A673 (cell line): ENCODE measurements at regions not wholly inside any gene's neighbourhood (a gene's known extent, or its start where the extent isn't known, plus 50 kb on each side); places are given as distances from the start of the nearest gene placed in this dataset.

ENCODE experiments used
- BruUV-seq: library from RNA; stranded (reverse); fragments of 400-500 nt; replicated peaks from 2 replicates; lab custom pipeline; 2021; lab: Mats Ljungman, UMichigan
- CTCF ChIA-PET: fragments of 300-600 bp; sonication (Branson Sonifier 250); formaldehyde crosslinking; loops from one replicate; lab custom pipeline; 2022; ENCODE audit warnings: antibody characterized with exemption; lab: Charles Lee
- POLR2A ChIA-PET: fragments of 300-600 bp; sonication (Branson Sonifier 250); formaldehyde crosslinking; loops from one replicate; lab custom pipeline; 2022; ENCODE audit warnings: antibody characterized with exemption; ENCODE audit not compliant: low non-redundant PET; lab: Charles Lee
- DNase-seq: peaks from one replicate; pipeline ENCODE4 v3.0.0-alpha.2; 2015; ENCODE audit warnings: low spot score
- H3K27ac ChIP-seq: fragments of 200-600 bp; sonication (generic); 2 replicates; pipeline ENCODE4 v1.5.1; 2016; ENCODE audit warnings: mixed run types, low read depth, mild to moderate bottlenecking, mixed read lengths, antibody characterized with exemption, low read length; ENCODE audit not compliant: poor library complexity, severe bottlenecking
- H3K27me3 ChIP-seq: fragments of 200-600 bp; sonication (generic); replicated peaks from 2 replicates; pipeline ENCODE4 v1.6.1; 2017; ENCODE audit warnings: mixed run types, low read depth, mild to moderate bottlenecking, mixed read lengths, antibody characterized with exemption, low read length; ENCODE audit not compliant: insufficient read depth, poor library complexity
- H3K36me3 ChIP-seq: fragments of 200-600 bp; sonication (generic); 2 replicates; pipeline ENCODE4 v1.6.1; 2016; ENCODE audit warnings: mixed run types, mild to moderate bottlenecking, mixed read lengths, antibody characterized with exemption, low read length; ENCODE audit not compliant: insufficient read depth, poor library complexity, severe bottlenecking
- H3K4me1 ChIP-seq: fragments of 200-600 bp; sonication (generic); 2 replicates; pipeline ENCODE4 v1.6.1; 2017; ENCODE audit warnings: mixed run types, mild to moderate bottlenecking, mixed read lengths, antibody characterized with exemption, low read length; ENCODE audit not compliant: insufficient read depth, poor library complexity, severe bottlenecking
- H3K4me3 ChIP-seq: fragments of 200-600 bp; sonication (generic); 2 replicates; pipeline ENCODE4 v1.5.1; 2016; ENCODE audit warnings: low read depth, mixed run types, mild to moderate bottlenecking, mixed read lengths, low read length; ENCODE audit not compliant: poor library complexity, severe bottlenecking
- H3K9me3 ChIP-seq: fragments of 200-600 bp; sonication (generic); 2 replicates; pipeline ENCODE4 v1.6.1; 2016; ENCODE audit warnings: mixed run types, low read depth, mild to moderate bottlenecking, mixed read lengths, antibody characterized with exemption, low read length; ENCODE audit not compliant: poor library complexity, severe bottlenecking
- CTCF ChIP-seq: fragments of 300-800, 200-600 bp; sonication (generic); conservative IDR thresholded peaks from 2 replicates; pipeline ENCODE4 v1.5.1; 2017; ENCODE audit warnings: low read depth, mild to moderate bottlenecking, antibody characterized with exemption, low read length, moderate library complexity, mixed read lengths
- EZH2 ChIP-seq: fragments of 200-600 bp; sonication (generic); IDR thresholded peaks from 2 replicates; pipeline ENCODE4 v1.6.1; 2017; ENCODE audit warnings: borderline replicate concordance, low read depth, mild to moderate bottlenecking, mixed read lengths, antibody characterized with exemption, low read length; ENCODE audit not compliant: poor library complexity, severe bottlenecking
- intact Hi-C: fragments of 100-400 bp; cut with micrococcal nuclease; formaldehyde crosslinking; loops from one replicate; pipeline ENCODE4 v1.10.0; 2022; ENCODE audit not compliant: unreplicated experiment

- H3K4me1 ChIP-seq = no peaks in the 10 kb centered on the region
- ChIA-PET POLR2A (no interaction called here), CTCF (no interaction called here)
- BruUV-seq = no TSS peak
- intact Hi-C loops = no loop called here
- DNase-seq = peak; percentile 6
- no peaks in the 10 kb centered on the region for H3K9me3 ChIP-seq
- H3K36me3 ChIP-seq = no peaks in the 10 kb centered on the region
- no peaks in the 10 kb centered on the region for H3K27me3 ChIP-seq
- no peak for TF ChIP-seq EZH2
- TF ChIP-seq CTCF = no peak
- no peak overlapping the region for H3K27ac ChIP-seq
- no peak overlapping the region for H3K4me3 ChIP-seq
Observed at GRCh38 chr3:16739541-16740105, 134.4 kb upstream of the DAZL start.

GRCh38 chr3:16740515-16740914, 135.3 kb upstream of the DAZL start:
- H3K36me3 ChIP-seq = no peaks in the 10 kb centered on the region
- no peaks in the 10 kb centered on the region for H3K27me3 ChIP-seq
- intact Hi-C loops = no loop called here
- H3K4me1 ChIP-seq = no peaks in the 10 kb centered on the region
- CTCF ChIA-PET = no interaction called here
- POLR2A ChIA-PET = no interaction called here
- TF ChIP-seq EZH2 = no peak
- TF ChIP-seq CTCF = no peak
- DNase-seq = no peak
- BruUV-seq = no TSS peak
- no peaks in the 10 kb centered on the region for H3K9me3 ChIP-seq
- H3K27ac ChIP-seq = no peak overlapping the region
- H3K4me3 ChIP-seq = no peak overlapping the region

GRCh38 chr3:16741103-16741758, 136.0 kb upstream of the DAZL start:
- TF ChIP-seq CTCF (no peak), EZH2 (no peak)
- no peaks in the 10 kb centered on the region for H3K27me3 ChIP-seq
- no peak overlapping the region for H3K4me3 ChIP-seq
- DNase-seq = no peak
- no peaks in the 10 kb centered on the region for H3K36me3 ChIP-seq
- intact Hi-C loops = no loop called here
- no TSS peak for BruUV-seq
- no peaks in the 10 kb centered on the region for H3K4me1 ChIP-seq
- no peaks in the 10 kb centered on the region for H3K9me3 ChIP-seq
- CTCF ChIA-PET = no interaction called here
- no peak overlapping the region for H3K27ac ChIP-seq
- POLR2A ChIA-PET = no interaction called here
